ENCODE measurements at regions not wholly inside any gene's neighbourhood (a gene's known extent, or its start where the extent isn't known, plus 50 kb on each side); places are given as distances from the start of the nearest gene placed in this dataset.

- TF ChIP-seq, protein P1, sequence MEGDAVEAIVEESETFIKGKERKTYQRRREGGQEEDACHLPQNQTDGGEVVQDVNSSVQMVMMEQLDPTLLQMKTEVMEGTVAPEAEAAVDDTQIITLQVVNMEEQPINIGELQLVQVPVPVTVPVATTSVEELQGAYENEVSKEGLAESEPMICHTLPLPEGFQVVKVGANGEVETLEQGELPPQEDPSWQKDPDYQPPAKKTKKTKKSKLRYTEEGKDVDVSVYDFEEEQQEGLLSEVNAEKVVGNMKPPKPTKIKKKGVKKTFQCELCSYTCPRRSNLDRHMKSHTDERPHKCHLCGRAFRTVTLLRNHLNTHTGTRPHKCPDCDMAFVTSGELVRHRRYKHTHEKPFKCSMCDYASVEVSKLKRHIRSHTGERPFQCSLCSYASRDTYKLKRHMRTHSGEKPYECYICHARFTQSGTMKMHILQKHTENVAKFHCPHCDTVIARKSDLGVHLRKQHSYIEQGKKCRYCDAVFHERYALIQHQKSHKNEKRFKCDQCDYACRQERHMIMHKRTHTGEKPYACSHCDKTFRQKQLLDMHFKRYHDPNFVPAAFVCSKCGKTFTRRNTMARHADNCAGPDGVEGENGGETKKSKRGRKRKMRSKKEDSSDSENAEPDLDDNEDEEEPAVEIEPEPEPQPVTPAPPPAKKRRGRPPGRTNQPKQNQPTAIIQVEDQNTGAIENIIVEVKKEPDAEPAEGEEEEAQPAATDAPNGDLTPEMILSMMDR (IDR thresholded peaks at IDR 0.05) = no peak
- TF ChIP-seq POLR2A (IDR thresholded peaks at IDR 0.05) = no peak
These were observed 78.6 kb upstream of the MGMT start for GRCh38 chr10:129388435-129388834.
